ENCODE measurements at regions not wholly inside any gene's neighbourhood (a gene's known extent, or its start where the extent isn't known, plus 50 kb on each side); places are given as distances from the start of the nearest gene placed in this dataset.
"Not testable (repeated sequence)": the region's sequence is repeated elsewhere in the genome, so short reads cannot be mapped to it uniquely, and the experiment has no call there.

GRCh38 chr7:119288416-119288815 lies 984.6 kb upstream of the KCND2 start:
- no peak for TF ChIP-seq CTCF (IDR thresholded peaks at IDR 0.05; ENCODE audit: low read depth, low read length, poor library complexity, severe bottlenecking)
- no peak for TF ChIP-seq EZH2phosphoT487 (IDR thresholded peaks at IDR 0.05; ENCODE audit: borderline replicate concordance, low read length)
- Histone ChIP-seq H3K4me1 (ENCODE audit: control insufficient read depth, low read length) (no peaks in the 10 kb centered on the region), H3K4me2 (ENCODE audit: low read length) (no peak overlapping the region), H3K79me2 (ENCODE audit: control insufficient read depth, low read length) (no peaks in the 10 kb centered on the region), H4K20me1 (ENCODE audit: control insufficient read depth, insufficient read depth, low read depth, low read length) (no peaks in the 10 kb centered on the region), H3F3A (ENCODE audit: control insufficient read depth, insufficient read depth) (no peaks in the 10 kb centered on the region), H3K9me2 (replicated peaks; ENCODE audit: control insufficient read depth, low read length) (no peaks in the 10 kb centered on the region), H3K9me3 (ENCODE audit: control insufficient read depth, insufficient read depth, low read length) (no peaks in the 10 kb centered on the region), H3K36me3 (ENCODE audit: control insufficient read depth, low read length) (no peaks in the 10 kb centered on the region), H3K27ac (ENCODE audit: low read depth, low read length) (no peak overlapping the region), H3K27me3 (ENCODE audit: control insufficient read depth, low read length) (no peaks in the 10 kb centered on the region), H3K4me3 (ENCODE audit: low read length) (no peak overlapping the region)

- H3F3A ChIP-seq (ENCODE audit: control insufficient read depth, insufficient read depth); H3K4me2 ChIP-seq (ENCODE audit: low read length); H3K36me3 ChIP-seq (ENCODE audit: control insufficient read depth, low read length); H3K4me1 ChIP-seq (ENCODE audit: control insufficient read depth, low read length); H3K4me3 ChIP-seq (ENCODE audit: low read length); H3K9me2 ChIP-seq (replicated peaks; ENCODE audit: control insufficient read depth, low read length); H4K20me1 ChIP-seq (ENCODE audit: control insufficient read depth, insufficient read depth, low read depth, low read length); H3K79me2 ChIP-seq (ENCODE audit: control insufficient read depth, low read length); H3K9me3 ChIP-seq (ENCODE audit: control insufficient read depth, insufficient read depth, low read length); H3K27ac ChIP-seq (ENCODE audit: low read depth, low read length); H3K27me3 ChIP-seq (ENCODE audit: control insufficient read depth, low read length): not testable (repeated sequence)
These were observed 972.6 kb upstream of the KCND2 start for GRCh38 chr7:119300341-119300740.

GRCh38 chr7:119320316-119320715 lies 952.7 kb upstream of the KCND2 start:
- H3K27me3 ChIP-seq (ENCODE audit: control insufficient read depth, low read length), result no peaks in the 10 kb centered on the region
- H3K4me3 ChIP-seq (ENCODE audit: low read length), result no peak overlapping the region
- H4K20me1 ChIP-seq (ENCODE audit: control insufficient read depth, insufficient read depth, low read depth, low read length), result no peaks in the 10 kb centered on the region
- H3K4me2 ChIP-seq (ENCODE audit: low read length), result no peak overlapping the region
- H3K9me3 ChIP-seq (ENCODE audit: control insufficient read depth, insufficient read depth, low read length), result no peaks in the 10 kb centered on the region
- no peaks in the 10 kb centered on the region for H3K9me2 ChIP-seq (replicated peaks; ENCODE audit: control insufficient read depth, low read length)
- H3K36me3 ChIP-seq (ENCODE audit: control insufficient read depth, low read length), result no peaks in the 10 kb centered on the region
- no peak for TF ChIP-seq EZH2phosphoT487 (IDR thresholded peaks at IDR 0.05; ENCODE audit: borderline replicate concordance, low read length)
- no peak for TF ChIP-seq CTCF (IDR thresholded peaks at IDR 0.05; ENCODE audit: low read depth, low read length, poor library complexity, severe bottlenecking)
- H3K4me1 ChIP-seq (ENCODE audit: control insufficient read depth, low read length), result no peaks in the 10 kb centered on the region
- no peaks in the 10 kb centered on the region for H3F3A ChIP-seq (ENCODE audit: control insufficient read depth, insufficient read depth)
- H3K27ac ChIP-seq (ENCODE audit: low read depth, low read length), result no peak overlapping the region
- H3K79me2 ChIP-seq (ENCODE audit: control insufficient read depth, low read length), result no peaks in the 10 kb centered on the region

- Histone ChIP-seq H3K27ac (ENCODE audit: low read depth, low read length) (no peak overlapping the region), H3K36me3 (ENCODE audit: control insufficient read depth, low read length) (no peaks in the 10 kb centered on the region), H3K4me1 (ENCODE audit: control insufficient read depth, low read length) (no peaks in the 10 kb centered on the region), H3K27me3 (ENCODE audit: control insufficient read depth, low read length) (no peaks in the 10 kb centered on the region), H4K20me1 (ENCODE audit: control insufficient read depth, insufficient read depth, low read depth, low read length) (no peaks in the 10 kb centered on the region), H3F3A (ENCODE audit: control insufficient read depth, insufficient read depth) (no peaks in the 10 kb centered on the region), H3K4me3 (ENCODE audit: low read length) (no peak overlapping the region), H3K79me2 (ENCODE audit: control insufficient read depth, low read length) (no peaks in the 10 kb centered on the region), H3K9me3 (ENCODE audit: control insufficient read depth, insufficient read depth, low read length) (no peaks in the 10 kb centered on the region), H3K9me2 (replicated peaks; ENCODE audit: control insufficient read depth, low read length) (no peaks in the 10 kb centered on the region), H3K4me2 (ENCODE audit: low read length) (no peak overlapping the region)
- TF ChIP-seq EZH2phosphoT487 (IDR thresholded peaks at IDR 0.05; ENCODE audit: borderline replicate concordance, low read length) (no peak), CTCF (IDR thresholded peaks at IDR 0.05; ENCODE audit: low read depth, low read length, poor library complexity, severe bottlenecking) (no peak)
These were observed 943.3 kb upstream of the KCND2 start for GRCh38 chr7:119329715-119330114.

Data from DOHH2 (cell line).